ENCODE measurements at regions not wholly inside any gene's neighbourhood (a gene's known extent, or its start where the extent isn't known, plus 50 kb on each side); places are given as distances from the start of the nearest gene placed in this dataset.

GRCh38 chr3:165346503-165346902 lies 150.3 kb upstream of the SLITRK3 start:
- DNase-seq (ENCODE audit: low spot score): no peak
- in situ Hi-C loops (cut with MboI; ENCODE audit: low pct_unique_long_range_greater_than_20kb, low sequenced_read_pairs, unreplicated experiment): no loop called here
- no peak for TF ChIP-seq CTCF (IDR thresholded peaks at IDR 0.05; ENCODE audit: extremely low read depth, insufficient read depth, missing control alignments)

DNA sequence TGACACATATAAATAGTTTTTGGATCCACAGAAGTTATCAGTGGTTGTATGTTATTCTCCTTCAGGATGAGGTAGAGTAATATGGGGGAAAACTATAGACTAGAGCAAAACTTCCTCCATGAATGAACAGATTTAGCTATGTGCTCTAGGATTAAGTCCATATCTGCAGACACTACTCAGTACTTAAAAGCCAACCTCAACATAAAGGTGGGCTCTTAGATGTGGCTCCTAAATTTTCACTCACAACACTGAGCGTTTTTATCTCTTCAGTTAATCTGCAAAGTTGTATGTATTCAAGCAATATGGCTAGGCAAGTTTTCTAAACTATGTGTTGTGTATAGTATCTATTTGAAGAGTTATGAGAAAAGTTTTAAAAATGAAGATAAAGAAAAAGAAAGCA lies 147.0 kb upstream of the SLITRK3 start:
- no peak for TF ChIP-seq CTCF (IDR thresholded peaks at IDR 0.05; ENCODE audit: extremely low read depth, insufficient read depth, missing control alignments)
- in situ Hi-C loops (cut with MboI; ENCODE audit: low pct_unique_long_range_greater_than_20kb, low sequenced_read_pairs, unreplicated experiment): no loop called here

DNA sequence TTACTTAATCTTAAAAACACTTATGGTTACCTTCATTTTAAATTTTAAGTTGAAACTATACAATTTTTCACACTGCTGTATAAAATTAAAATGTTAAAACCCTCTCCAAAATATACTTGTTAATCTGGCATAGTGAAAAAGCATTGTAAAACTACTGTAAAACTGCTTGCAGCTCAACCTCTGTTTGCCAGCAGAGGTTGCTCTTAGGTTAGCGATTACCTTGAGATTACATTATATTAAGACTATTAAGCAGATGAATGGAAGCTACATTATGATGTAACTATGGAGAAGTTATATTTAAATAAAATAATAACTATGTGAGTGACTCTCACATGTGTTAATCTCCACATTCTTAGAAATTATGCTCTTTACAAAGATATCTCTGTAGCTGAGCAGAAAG lies 143.6 kb upstream of the SLITRK3 start:
- no peak for TF ChIP-seq CTCF (IDR thresholded peaks at IDR 0.05; ENCODE audit: extremely low read depth, insufficient read depth, missing control alignments)
- in situ Hi-C loops (cut with MboI; ENCODE audit: low pct_unique_long_range_greater_than_20kb, low sequenced_read_pairs, unreplicated experiment): no loop called here
- DNase-seq (ENCODE audit: low spot score): no peak

More for the DNA sequence above, 147.0 kb upstream of the SLITRK3 start:
- DNase-seq (ENCODE audit: low spot score): no peak

DNA sequence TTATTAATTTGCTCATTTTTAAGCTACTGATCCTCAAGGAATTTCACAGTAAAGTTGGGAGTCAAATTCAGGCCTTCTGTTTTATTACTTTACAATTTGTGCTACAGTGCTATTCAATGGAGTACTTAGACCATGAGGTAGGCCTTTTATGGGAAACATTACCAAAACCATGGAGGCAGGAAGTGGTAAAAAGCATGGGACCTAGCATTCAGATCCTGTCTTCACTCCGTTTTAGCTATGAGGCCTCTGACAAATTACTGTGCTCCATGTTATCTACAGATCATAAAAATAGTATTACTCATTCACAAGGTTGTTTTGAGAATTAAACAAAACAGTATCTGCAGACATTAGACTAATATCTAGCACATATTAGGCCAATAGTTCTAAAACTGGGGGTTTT lies 140.6 kb upstream of the SLITRK3 start:
- no peak for DNase-seq (ENCODE audit: low spot score)
- in situ Hi-C loops (cut with MboI; ENCODE audit: low pct_unique_long_range_greater_than_20kb, low sequenced_read_pairs, unreplicated experiment): no loop called here
- TF ChIP-seq CTCF (IDR thresholded peaks at IDR 0.05; ENCODE audit: extremely low read depth, insufficient read depth, missing control alignments): no peak

Measured in GM13977 (cell line).